NCI-H1694 (cell line): ENCODE measurements at regions not wholly inside any gene's neighbourhood (a gene's known extent, or its start where the extent isn't known, plus 50 kb on each side); places are given as distances from the start of the nearest gene placed in this dataset.
"Not testable (repeated sequence)": the region's sequence is repeated elsewhere in the genome, so short reads cannot be mapped to it uniquely, and the experiment has no call there.

Source experiments
- DNase-seq: peaks from one replicate; lab custom pipeline; 2025; lab: John Stamatoyannopoulos, UW

DNA sequence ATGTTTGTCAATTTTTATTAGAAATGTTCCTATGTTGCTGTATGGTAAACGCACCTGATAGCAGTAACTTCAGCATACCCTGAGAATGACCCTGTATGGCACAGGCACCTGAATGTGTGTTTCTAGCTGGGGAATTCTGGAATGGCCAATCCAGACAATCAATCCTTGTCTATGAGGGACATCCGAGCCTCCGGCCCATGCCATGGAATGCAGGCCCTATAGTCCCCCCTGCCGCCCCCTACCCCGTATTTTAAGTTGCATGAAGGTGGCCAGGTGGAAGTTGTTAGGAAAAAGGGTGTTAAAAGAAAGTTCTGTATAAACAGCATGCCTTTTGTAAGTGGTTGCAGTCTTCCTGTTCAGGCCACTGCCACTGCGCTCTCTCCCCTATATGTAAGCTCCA lies 595.9 kb downstream of the DSC3 start:
- no peak for DNase-seq

DNA sequence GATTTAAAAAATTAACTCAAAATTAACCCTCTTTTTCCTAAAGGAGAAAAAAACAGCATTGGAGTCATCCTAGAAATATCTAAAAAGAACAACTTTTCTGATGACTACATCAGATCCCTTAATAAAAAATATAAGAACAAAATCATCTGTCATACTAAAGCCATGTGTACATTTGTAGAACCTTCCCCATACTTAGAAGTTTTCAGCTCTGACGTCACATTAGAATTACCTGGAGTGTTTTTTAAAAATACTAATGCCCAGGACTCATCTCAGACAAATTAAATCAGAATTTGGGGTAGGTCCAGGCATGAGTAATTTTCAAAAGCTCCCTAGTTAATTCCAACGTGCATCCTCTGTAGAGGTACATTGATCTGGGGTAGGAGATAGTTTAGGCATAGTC lies 598.0 kb downstream of the DSC3 start:
- no peak for DNase-seq

DNA sequence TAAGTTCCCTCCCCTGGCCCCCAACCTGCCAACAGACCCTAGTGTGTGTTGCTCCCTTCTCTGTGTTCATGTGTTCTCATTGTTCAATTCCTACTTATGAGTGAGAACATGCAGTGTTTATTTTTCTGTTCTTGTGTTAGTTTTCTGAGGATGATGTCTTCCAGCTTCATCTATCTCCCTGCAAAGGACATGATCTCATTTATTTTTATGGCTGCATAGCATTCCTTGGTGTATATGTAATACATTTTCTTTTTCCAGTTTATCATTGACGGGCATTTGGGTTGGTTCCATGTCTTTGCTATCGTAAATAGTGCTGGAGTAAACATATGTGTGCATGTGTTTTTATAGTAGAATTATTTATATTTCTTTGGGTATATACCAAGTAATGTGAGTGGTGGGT lies 602.2 kb downstream of the DSC3 start:
- DNase-seq, result no peak

DNA sequence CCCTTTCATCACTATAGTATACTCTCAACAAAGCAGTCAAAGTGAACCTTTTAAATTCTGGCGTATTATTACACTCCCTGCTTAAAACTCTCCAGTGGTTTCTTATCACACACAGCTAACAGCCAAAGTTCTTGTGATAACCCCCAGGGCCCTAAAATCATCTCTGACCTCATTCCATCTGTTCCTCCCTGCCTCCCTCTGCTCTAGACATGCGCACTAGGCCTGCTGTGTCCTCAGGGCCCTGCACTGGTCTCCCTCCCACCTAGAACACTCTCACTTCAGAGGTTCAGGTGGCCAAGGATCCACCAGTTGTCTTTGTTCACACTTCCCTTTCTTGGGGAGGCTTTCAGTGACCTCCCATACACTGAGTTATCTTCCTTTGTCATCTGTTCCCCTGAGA lies 603.4 kb downstream of the DSC3 start:
- no peak for DNase-seq

DNA sequence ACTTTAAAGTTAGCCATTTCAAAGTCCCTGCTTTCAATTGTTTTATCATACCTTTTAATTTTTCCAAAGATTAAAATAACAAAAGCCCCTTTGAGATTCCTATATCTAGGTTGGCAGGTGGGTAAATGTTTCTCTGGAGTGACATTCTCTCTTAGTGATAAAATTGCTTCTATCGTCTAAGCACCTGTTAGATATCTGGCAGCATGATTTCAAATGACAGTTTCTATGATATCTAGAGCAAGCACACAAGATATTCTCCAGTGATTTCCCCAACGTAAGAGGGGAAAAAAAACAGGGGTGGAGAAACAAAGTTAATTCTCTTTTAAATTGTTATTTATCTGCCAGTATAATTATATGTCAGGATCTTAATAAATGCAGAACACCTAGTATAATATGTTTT lies 610.2 kb downstream of the DSC3 start:
- DNase-seq, result no peak

DNA sequence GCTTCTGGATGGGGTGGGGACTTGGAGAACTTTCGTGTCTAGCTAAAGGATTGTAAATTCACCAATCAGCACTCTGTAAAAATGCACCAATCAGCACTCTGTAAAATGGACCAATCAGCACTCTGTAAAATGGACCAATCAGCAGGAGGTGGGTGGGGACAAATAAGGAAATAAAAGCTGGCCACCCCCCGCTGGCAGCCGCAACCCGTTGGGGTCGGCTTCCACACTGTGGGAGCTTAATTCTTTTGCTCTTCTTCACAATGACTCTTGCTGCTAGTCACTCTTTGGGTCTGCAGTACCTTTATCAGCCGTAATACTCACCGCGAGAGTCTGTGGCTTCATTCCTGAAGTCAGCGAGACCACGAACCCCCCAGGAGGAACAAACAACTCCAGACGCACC lies 623.1 kb downstream of the DSC3 start:
- DNase-seq, result not testable (repeated sequence)

DNA sequence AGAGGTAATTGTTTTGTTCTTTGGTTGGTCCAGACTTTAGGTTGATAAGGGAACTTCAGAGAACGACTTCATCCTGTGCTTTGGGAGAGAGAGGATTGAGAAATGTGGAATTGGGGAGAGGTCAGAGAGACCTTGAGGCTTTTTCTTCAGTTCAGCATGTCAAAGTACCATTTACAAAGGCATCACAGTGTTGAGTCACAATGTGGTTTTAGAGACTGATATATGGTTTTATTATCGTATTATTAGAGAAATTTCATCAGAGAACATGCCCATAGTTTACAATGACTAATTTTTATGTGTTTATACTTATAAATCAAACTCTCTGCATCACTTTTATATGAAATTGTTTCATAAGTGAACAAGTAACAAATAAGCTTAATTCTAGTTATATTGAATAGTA lies 626.6 kb downstream of the DSC3 start:
- no peak for DNase-seq

DNA sequence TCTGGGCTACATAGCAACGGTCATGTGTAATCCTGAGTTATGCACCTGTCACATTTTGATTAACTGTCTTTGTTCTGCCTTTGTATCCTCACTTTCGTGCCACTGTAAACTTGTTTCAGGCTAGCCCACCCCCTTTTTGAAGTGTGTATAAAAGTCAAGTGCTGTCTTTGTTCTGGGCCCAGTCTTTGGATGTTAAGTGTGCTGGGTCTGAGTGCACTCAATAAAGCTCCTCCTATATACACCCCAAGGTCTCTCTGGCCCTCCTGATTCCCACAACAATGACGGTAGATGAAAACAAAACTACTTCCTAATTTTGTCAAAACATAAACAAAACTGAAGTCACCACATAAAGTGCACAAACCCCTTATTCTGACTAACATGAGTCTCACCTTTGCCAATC lies 633.4 kb downstream of the DSC3 start:
- DNase-seq, result no peak

DNA sequence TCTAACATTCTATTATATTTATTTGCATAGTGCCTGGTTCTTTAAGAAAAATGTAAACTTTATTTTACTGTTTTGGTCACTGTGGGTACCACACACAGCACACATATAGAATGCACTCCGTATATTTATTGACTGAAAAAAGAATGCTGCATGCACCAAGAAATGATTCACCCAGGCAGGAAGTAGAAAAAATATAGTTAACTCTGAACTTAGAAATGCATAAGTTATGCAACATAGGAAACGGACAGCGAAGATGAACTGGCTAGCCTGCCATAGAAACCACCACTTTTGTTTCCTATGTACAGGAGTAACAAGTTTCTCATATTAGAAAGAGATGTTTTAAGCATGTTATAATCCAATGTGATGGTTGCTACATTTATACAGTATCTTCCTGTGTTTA lies 635.8 kb downstream of the DSC3 start:
- no peak for DNase-seq

DNA sequence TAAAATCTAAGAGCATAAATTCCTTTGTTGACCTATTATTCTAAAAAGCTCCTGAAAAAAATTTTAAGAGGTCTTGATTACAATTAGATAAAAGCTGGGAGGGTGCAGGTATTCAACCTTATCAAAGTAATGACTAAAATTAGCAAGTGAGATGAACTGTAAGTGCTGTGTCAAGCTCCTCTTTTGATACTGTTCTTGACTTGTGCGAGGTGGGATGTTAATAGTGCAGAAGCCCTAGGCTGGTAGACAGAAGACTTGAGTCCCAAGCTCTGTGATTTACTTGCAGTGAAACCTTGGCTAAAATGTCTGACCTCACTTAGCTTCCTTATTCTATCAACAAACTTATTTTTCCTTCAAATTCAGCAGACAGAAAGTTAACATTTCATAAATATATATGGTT lies 637.5 kb downstream of the DSC3 start:
- DNase-seq, result no peak

DNA sequence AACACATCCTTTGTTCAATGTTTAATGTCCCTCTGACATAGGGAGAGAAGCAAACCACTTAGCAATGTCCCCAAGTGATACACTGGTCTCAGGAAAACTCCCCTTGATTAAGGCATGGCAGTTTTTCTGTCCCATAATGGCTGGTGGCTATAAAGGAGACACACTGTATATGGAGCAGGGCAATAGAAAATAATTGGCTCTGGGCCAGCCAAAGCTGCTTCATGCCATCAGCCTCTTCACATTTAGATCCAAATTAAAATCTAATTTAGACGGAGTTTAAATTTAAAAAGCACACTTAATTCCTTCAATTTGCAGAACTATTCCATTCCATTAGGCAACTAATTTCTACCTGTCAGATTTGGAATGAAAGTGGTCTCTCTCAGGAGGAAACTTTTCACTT lies 638.1 kb downstream of the DSC3 start:
- no peak for DNase-seq

DNA sequence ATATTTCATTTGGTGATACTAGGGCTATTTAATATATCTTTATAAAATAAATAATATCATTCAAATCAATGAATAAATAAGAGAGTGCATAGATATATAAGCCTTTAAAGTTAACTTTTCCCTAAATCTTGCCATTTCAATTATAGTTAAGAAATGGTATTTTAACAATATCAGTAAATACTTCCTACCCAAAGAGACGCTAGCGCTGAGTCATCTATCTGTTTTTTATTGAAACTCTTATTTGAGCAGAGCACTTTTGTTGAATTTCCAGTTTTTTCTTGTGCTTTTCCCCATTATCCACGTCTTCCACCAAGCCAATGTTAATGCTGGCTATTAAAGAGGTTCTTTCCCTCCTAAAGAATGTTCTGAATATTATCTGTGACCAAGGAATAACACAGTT lies 639.3 kb downstream of the DSC3 start:
- DNase-seq, result no peak

DNA sequence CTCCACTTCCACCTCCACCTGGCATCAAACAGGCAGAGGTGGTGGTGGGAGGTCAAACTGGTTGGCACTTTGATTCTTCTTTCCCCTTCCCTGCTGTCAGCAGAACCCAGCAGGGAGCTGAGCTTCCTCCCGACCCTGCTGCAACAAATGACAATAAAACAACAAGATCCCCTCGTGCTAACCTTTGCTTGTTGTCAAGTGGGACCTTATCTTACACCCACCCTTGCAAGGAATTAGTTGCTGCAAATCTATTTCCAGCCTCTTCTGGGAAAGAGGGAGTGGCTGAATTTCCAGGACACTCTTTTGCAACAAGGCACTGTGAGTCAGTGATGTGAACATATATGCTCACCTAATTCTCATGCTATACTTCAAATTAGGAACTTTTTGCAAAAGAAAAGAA lies 655.1 kb downstream of the DSC3 start:
- no peak for DNase-seq

DNA sequence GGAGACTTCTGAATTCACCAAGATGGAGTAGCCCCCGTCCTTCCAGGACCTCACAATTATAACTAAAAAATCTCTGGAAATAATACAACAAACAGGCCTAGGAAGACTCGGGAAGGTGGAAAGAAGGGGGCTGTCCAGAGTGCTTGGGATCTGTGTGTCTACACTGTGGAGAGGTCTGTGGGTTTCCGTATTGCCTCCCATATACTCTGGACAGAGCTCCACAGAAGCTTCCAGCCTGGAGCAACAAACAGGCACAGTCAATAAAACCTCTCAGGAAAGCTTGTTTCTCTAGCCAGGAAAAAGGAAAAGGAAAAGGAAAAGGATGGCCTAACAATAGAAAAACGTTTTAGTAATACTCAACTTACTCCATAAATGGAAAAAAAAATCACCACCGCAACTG lies 655.9 kb downstream of the DSC3 start:
- no peak for DNase-seq

DNA sequence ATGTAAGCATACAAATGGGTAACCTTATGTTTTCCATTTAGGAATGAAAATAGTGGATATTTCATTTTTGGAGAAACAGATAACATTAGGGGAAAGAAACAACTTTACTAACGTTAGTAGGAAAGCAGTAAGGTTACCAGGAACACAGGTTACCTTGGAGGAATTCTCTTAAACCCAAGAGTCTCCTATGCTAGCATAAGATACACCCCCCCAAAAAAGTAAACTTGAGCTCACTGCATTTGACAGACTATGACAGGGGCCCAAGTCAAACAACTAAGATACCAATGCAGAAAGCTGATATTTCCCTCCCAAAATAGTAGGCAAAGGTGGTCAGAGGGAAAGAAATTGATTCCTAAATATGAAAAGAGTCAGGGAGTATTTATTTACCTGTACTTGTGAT lies 656.9 kb downstream of the DSC3 start:
- no peak for DNase-seq

DNA sequence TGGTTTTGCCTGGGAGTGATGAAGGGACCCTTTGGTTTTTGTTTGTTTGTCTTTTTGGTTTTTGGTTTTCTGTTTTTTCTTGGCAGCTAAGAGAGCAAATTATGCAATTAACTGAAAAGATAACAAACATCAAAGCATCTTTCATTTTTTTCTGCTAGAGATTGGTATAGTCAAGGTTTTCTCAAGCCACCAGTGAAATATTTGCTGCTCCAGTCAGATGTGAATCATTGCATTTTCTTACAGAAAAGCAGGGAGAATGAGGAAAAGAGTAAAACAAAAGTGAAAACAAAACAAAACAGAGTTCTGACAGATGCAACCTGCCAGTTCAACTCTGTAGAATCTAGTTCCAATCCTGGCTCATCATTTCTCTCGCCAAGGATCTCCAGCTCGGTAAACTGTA lies 660.7 kb downstream of the DSC3 start:
- DNase-seq, result no peak

DNA sequence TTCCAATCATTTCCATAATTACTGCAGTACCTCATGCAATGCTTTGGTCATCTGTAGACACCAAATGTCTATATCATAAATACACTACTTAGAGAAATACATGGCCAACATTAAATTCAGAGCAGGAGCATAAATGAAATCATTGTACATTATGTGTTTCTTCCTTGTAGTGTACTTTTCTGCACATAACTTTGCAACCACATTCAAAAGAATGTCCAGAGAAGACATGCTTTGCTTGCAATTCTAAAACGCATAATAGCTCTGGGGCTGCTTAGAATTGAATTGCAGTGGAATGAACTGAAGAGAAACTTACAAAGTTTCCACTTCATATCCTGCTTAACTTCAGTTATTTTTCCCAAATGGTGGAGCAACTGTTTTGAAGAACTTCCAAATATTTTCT lies 664.4 kb downstream of the DSC3 start:
- no peak for DNase-seq

DNA sequence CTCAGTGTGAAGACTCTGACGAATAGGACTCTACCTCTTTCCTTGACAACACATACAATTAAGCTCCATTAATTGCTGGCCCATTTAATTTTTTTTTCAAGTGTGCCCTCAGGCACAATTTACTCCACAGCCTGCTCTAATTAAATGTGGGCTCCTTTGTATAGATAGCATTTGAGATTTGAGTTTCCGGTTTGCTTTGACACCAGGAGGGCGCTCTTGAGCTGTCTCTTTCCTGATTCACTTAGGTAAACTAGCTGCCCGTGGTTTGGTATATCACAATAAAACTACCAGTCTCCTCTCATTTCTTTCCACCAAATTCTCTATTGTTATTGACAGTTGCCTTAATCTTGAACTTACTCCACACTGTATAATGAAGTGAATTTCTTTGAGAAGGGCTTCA lies 666.0 kb downstream of the DSC3 start:
- DNase-seq, result no peak

DNA sequence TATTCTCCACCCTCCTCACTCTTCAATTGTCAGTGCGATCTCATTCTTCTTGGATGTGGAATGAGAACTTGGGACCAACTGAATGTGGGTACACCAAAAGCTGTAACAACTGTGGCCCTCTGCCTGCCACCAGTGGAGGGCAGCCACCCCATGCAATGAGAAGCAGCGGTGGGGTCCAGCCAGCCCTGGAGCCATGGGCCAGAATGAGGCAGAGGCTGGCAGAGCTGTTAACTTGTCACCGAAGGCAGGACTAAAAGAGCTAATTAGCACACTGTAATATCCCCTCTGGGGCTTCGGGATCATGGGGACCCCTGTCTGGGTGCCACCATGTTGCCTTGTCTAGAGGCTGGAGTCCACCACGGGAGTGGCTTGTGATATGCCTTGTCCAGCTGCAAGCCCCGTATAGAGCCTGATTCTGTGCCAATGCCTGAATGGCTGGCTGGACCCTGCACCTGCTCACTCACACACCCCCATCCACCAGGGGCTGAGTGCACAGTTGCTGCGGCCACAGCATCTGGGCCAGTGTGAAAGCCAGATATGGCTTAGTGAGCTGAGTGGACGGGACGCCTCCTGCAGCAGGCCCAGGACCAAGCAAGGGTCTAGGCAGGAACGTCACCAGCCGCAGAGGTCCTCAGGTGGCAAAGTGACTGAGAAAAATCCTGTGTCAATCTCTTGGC lies 680.5 kb downstream of the DSC3 start:
- DNase-seq, result no peak

DNA sequence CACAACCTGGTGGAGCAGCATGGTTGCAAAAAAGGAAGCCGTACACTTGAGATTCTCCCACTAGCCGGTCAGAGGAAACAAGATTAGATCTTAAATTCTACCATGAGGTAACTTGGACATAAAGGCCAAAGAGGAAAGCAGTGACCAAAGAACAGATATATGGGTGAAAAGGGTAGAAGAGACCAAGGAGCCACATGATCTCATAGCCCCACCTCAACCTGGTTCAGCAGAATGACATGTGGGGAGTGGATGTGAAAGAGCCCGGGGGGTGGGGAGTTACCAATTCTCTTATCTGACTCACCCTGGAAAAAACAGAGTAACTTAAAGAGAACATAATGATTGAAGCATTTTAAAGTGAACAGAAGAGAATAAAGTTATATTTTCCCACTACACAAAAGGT lies 683.0 kb downstream of the DSC3 start:
- no peak for DNase-seq

DNA sequence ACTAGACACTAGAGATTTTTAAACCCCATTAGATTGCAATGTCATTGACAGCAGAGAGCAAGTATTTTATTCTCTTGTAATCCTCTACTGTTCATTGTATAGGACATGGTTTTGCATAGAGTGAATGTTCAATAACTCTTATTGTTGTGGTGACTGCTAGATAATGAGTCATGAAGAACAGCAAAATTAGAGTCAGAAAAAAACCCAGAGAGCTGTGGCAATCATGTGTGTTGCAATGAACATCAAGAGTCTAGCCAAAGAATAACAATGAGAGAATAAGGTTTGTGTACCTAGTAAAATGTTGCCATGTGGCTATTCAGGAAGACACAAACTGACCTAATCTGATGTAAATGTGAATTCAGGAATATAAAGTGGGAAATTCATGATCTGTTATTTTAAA lies 684.0 kb downstream of the DSC3 start:
- DNase-seq, result no peak

DNA sequence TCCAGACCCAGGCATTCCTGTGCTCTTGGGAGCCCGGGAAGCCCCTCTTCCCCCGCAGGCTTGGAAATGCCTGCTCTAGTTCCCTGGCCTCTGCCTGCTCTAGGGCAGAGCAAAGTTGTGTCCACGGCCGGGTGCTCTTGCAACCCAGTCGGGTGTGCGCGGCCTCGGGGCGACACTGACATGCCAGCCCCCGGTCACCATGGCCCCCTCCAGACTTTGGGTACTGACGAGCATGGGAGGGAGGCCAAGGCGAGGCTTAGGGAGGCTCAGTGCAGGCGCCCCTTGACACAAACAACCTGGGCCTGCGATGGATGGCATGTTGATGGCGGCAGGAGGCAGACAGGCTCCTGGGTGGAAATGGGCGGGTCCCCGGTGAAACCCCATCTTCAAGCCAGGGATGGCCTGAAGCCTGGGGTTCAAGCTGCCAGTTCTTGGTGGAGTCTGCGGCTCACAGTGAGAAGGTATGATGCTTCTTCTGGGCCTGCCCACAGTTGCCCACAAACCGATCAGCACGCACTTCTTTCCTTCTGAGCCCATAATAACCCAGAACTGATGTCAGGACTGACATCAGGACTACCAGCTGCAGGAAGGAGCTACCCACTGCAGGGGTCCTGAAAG lies 689.9 kb downstream of the DSC3 start:
- no peak for DNase-seq

DNA sequence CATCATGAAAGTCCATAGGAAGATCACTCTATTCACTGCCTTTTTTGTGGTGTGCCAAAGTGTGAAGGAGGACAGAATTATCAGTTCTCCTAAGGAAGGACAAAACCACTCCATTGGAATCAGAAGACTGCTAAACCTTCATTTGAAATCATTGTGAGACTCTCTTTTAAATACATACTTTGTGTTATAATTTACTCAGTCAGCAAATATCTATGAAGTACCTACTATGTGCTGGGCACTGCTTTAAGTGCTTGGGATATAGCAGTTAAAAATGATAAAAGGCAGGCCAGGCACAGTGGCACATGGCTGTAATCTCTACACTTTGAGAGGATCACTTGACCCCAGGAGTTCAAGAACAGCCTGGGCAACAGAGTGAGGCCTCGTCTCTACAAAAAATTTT lies 692.3 kb downstream of the DSC3 start:
- no peak for DNase-seq

DNA sequence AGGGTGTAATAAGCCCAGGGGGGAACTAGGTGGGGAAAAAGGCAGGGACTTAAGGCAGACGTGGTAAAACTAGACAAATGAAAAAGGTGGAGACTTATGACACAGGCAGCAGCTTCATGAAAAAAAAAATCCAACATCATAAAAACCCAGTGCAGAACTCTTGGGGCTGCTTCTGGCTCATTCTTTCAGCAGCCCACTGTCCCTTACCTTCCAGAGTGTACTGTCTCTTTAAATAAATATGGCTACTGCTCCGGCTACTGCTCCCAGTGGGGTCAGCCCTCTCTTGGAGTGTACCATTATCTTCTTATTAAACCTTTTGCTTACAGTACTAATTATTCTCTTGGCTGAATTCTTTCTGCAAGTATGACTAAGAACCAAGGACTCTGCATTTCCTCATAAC lies 699.5 kb downstream of the DSC3 start:
- no peak for DNase-seq
